ENCODE measurements at regions not wholly inside any gene's neighbourhood (a gene's known extent, or its start where the extent isn't known, plus 50 kb on each side); places are given as distances from the start of the nearest gene placed in this dataset.

GRCh38 chr3:67290438-67290837 lies 292.3 kb downstream of the KBTBD8 start:
- no peak for DNase-seq

DNA sequence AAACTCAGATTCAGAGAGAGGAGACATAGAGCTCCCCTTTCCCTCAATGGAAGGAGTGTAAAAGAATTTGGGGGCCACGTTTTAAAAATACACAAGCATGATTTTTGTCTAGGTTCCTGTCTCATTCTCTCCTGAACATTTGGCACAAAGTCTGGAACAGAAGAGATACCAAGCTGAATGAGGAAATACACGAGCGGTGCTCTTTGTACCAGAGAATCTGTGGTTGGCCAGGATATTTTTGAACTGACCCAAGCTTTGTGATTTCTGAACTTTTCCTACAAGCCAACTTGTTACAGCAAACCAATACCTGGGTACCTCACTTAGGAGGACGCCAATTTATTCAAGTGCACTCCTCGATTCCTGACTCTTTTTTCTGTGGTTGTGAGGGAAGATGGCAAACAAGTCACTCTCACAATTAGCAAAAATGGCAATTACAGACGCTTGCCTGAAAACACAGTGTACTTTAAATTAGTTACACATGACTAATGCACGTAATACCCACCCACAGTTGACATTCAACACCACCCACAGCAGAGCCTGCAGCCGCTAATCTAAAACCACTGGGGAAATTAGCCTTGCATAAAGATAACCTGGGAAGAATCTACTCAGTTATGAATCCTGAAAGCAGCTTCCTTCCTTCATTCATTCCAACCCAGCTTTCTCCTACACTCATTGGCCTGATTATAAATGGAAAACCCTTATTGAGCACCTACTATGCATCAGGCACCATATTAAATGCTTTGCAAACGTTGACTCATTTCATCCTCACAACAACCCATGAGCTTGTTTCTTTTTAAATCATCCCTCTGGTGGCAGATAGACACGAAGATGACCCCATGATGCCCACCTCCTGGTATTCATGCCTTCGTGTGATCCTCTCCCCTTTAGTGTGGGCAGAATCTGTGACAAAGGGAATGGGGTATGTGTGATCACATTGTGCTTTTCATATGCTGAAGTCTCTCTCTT lies 293.5 kb downstream of the KBTBD8 start:
- DNase-seq = no peak

GRCh38 chr3:67292356-67293121 lies 294.4 kb downstream of the KBTBD8 start:
- DNase-seq = no peak

GRCh38 chr3:67294341-67294740 lies 296.2 kb downstream of the KBTBD8 start:
- DNase-seq = no peak

GRCh38 chr3:67296039-67296892 lies 298.2 kb downstream of the KBTBD8 start:
- DNase-seq = no peak

DNA sequence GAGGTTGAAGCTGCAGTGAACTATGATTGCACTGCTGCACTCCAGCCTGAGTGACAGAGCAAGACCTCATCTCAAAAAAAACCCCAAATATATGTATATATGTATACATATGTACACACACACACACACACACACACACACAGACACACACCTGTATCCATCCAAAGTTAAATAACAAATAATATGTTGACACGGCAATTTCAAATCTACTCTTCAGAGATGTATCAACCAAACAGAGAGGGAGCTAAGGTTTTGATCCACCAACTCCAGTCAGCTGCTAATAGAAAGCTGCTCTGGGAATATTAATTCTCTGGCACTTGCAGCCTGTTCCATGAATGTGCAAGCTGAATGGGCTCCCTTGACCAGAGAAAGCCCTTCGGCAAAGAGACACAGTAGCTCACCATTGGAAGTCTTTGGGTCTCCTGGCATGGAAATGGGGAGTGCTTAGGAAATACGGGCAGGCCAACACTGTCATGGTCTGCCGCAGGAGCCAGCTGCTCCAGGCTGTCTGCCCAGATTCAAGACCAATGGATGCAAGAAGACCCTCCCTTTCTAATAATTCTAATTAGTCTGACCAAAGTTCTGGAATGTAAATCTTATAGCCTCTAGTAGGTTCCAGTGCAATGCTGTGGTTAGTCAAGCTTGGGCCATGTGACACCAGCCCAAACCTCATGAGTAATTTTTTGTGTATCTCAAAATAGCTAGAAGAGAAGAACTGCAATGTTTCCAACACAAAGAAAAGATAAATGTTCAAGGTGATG lies 299.8 kb downstream of the KBTBD8 start:
- no peak for DNase-seq

GRCh38 chr3:67301556-67301955 lies 303.4 kb downstream of the KBTBD8 start:
- DNase-seq = no peak

DNA sequence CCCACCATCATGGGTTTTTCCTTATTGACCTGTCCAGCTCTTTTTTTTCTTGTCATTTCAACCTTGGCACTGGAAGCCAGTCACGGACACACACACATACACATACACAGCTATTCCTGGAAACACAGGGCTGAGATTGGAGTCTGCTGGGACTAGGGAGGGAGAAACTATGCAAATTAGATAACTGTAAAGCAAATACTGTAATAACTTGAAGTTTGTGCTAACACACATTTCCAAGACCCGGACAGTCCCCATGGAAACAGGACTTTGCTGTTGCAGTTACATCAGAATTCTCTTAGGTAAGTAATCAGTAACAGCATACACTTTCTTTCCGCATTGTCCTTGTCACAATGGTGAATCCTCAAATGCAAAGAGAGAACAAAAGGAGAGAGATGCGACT lies 304.4 kb downstream of the KBTBD8 start:
- no peak for DNase-seq

DNA sequence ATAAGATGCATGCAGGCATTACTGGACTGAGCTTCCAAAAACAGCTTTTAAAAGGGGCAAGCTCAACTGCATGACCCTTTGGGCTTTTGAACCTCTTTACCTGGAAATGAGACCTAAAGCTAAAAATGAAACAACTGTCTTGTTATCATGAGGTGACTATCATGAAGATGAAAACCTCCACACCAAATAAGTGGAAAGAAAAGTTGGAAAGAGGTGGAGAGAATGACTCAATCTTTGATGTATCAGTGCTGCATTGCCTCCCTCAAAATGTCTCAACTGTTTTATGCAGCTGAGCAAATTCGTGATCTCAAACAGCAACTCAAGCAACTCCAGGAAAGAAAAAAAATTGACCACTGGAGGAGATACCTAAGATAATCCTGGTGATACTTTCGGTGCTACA lies 307.1 kb downstream of the KBTBD8 start:
- no peak for DNase-seq

DNA sequence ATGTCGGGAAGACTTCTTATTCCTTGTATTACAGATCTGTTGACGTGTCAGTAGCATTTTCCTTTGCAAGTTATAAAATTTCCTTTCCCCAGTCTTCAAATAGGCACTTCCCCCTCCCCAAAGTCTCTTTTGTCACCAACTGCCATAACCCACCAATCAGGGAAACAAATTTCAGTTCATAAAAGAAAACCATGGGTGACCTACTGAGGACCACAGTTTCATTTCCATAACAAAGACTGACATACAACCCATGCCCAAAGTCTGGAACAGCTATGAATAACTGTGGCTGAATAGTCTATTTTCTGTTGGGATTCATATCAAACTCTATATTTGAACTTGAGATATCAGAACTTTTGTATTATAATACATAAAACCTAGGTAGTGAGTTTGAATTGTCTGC lies 307.8 kb downstream of the KBTBD8 start:
- DNase-seq = no peak

DNA sequence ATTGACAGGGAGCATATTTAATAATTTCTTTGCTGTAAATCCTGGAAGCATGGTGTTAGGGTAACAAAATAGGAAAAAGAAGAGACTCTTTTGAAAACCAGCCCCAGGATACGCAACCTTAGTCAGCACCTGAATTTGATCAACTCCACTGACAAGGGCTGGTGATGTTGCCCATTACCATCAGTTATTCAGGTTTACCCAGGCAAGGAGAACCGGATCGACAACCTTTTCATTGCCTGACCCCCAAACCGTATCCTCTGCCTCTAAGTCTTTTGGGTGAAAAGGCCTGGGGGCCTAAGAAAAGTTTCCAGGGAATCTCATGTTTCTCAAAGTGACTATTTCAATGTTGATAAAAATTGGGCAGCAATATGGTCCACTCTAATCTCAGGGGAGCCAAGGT lies 313.3 kb downstream of the KBTBD8 start:
- no peak for DNase-seq

DNA sequence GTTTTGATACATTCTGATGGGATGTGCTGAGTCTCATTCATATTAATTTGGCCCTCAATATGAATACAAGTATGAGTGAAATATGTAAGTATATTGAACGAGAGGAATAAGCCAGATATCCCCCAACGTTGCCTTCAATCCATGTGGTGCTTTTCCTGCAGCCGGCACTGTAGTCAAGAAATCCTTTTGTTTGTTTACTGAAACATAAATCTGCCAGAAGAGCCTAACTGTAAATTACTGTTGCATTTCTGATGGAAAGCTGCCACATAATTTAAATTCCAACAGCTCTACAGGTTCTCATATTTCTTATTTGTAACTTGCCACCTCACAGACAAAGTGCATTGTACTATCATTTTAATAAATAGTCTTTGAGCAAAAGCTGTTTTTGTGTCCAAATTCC lies 314.0 kb downstream of the KBTBD8 start:
- DNase-seq = no peak

DNA sequence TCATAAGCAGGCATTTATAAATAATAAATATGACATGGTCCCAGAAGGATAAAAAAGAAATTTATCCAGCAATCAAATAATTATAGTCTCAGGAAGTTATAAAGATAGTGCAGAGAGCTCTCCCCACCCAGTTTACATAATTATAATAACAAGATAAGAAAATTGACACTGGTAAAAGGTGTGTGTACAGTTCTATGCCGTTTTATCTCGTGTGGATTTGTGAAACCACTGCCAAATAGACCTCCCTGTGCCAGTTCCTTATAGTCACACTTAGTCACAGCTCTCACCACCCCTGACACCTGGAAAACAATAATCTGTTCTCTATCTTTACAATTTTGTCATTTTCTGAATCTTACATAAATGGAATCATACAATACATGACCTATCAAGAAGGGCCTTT lies 320.1 kb downstream of the KBTBD8 start:
- no peak for DNase-seq

DNA sequence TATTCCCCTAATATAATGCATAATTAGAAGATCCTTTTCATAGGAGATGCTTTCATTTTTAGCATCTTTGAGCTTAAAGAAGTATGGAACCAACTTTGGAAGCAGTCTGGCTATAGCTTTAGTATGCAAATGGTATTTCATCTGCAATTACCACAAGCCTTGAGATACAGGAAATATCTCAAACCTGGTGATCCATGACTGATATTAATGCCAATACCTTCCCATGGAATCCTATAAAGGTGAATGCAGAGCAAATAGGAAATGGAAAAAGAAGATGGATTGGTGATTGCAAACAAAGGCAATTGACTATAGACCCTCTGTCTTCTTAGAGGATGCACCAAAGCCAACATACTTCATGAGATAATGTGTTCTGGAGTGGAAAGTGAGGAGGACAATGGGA lies 326.4 kb downstream of the KBTBD8 start:
- no peak for DNase-seq
